Stimulated activated CD8-positive, alpha-beta memory T cell treated with anti-CD3 and anti-CD28 coated beads, Interleukin-2, amount 100 ng/mL, for 1 hour (primary cell): ENCODE measurements at regions not wholly inside any gene's neighbourhood (a gene's known extent, or its start where the extent isn't known, plus 50 kb on each side); places are given as distances from the start of the nearest gene placed in this dataset.

Experiments
- DNase-seq, 2 donors: peaks; one replicate each; pipeline ENCODE4 v3.0.0-alpha.2; 2020; ENCODE audit warnings: low read depth in 2 of 2

- DNase-seq: no peak
Observed at GRCh38 chr13:58190577-58190976, 559.0 kb downstream of the PCDH17 start.

- DNase-seq: no peak
Observed at GRCh38 chr13:58191754-58192153, 560.2 kb downstream of the PCDH17 start.

GRCh38 chr13:58202099-58202498 is 570.6 kb downstream of the PCDH17 start:
- DNase-seq: no peak

- no peak for DNase-seq
Observed at GRCh38 chr13:58207501-58207900, 576.0 kb downstream of the PCDH17 start.

GRCh38 chr13:58235454-58235853 is 603.9 kb downstream of the PCDH17 start:
- DNase-seq: no peak

- DNase-seq: no peak
Observed at GRCh38 chr13:58238972-58239773, 607.6 kb downstream of the PCDH17 start.

- DNase-seq: no peak
Observed at GRCh38 chr13:58239774-58240268, 608.3 kb downstream of the PCDH17 start.

GRCh38 chr13:58247080-58247479 is 615.5 kb downstream of the PCDH17 start:
- DNase-seq: no peak

GRCh38 chr13:58254943-58255342 is 623.4 kb downstream of the PCDH17 start:
- DNase-seq: no peak

- no peak for DNase-seq
Observed at GRCh38 chr13:58266271-58266670, 634.7 kb downstream of the PCDH17 start.

- DNase-seq: no peak
Observed at GRCh38 chr13:58298556-58299135, 667.1 kb downstream of the PCDH17 start.

- no peak for DNase-seq
Observed at GRCh38 chr13:58300224-58300623, 668.7 kb downstream of the PCDH17 start.

GRCh38 chr13:58300974-58301681 is 669.6 kb downstream of the PCDH17 start:
- DNase-seq: no peak

- no peak for DNase-seq
Observed at GRCh38 chr13:58302349-58302748, 670.8 kb downstream of the PCDH17 start.

- no peak for DNase-seq
Observed at GRCh38 chr13:58306062-58306461, 674.5 kb downstream of the PCDH17 start.

GRCh38 chr13:58313219-58313618 is 681.7 kb downstream of the PCDH17 start:
- no peak for DNase-seq

- DNase-seq: no peak
Observed at GRCh38 chr13:58318495-58319167, 687.1 kb downstream of the PCDH17 start.

GRCh38 chr13:58324161-58324560 is 692.6 kb downstream of the PCDH17 start:
- DNase-seq: no peak

GRCh38 chr13:58329746-58330145 is 698.2 kb downstream of the PCDH17 start:
- no peak for DNase-seq

- no peak for DNase-seq
Observed at GRCh38 chr13:58340895-58341294, 709.4 kb downstream of the PCDH17 start.

- DNase-seq: no peak
Observed at GRCh38 chr13:58341318-58341717, 709.8 kb downstream of the PCDH17 start.

GRCh38 chr13:58343076-58343475 is 711.5 kb downstream of the PCDH17 start:
- DNase-seq: no peak
